ENCODE measurements at regions not wholly inside any gene's neighbourhood (a gene's known extent, or its start where the extent isn't known, plus 50 kb on each side); places are given as distances from the start of the nearest gene placed in this dataset.

DNA sequence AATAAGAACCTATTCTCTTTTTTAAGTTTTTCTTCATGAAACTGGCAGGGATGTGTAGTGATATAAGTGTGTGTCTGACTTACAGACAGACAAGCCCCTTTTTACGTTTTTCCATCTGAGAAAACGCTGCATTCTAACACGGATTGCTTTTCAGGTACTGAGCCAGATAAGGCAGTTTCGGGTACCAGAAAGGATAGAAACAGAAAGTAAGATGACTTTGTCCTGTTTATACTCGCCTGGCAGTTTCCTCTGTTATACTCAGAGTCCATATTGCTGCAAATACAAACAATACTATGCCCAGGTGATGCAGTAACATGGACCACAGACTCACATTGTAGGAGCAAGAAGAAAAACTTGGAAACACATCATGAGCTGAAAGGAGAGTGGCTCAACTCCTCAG, 2320.6 kb upstream of the AGA start:
- ATAC-seq (no peak), DNase-seq (no peak)
- no peaks in the 10 kb centered on the region for H3K27me3 ChIP-seq
- H3K9me3 ChIP-seq: peaks cover 0 to 8% (median 0%) of the 10 kb centered on the region in 12 donors
- no peaks in the 10 kb centered on the region for H3K4me1 ChIP-seq
- no peak for TF ChIP-seq POLR2A (IDR thresholded peaks at IDR 0.05)
- TF ChIP-seq, protein P1, sequence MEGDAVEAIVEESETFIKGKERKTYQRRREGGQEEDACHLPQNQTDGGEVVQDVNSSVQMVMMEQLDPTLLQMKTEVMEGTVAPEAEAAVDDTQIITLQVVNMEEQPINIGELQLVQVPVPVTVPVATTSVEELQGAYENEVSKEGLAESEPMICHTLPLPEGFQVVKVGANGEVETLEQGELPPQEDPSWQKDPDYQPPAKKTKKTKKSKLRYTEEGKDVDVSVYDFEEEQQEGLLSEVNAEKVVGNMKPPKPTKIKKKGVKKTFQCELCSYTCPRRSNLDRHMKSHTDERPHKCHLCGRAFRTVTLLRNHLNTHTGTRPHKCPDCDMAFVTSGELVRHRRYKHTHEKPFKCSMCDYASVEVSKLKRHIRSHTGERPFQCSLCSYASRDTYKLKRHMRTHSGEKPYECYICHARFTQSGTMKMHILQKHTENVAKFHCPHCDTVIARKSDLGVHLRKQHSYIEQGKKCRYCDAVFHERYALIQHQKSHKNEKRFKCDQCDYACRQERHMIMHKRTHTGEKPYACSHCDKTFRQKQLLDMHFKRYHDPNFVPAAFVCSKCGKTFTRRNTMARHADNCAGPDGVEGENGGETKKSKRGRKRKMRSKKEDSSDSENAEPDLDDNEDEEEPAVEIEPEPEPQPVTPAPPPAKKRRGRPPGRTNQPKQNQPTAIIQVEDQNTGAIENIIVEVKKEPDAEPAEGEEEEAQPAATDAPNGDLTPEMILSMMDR (IDR thresholded peaks at IDR 0.05): no peak
- intact Hi-C loops (cut with DNase I): no loop called here
- H3K27ac ChIP-seq: no peak overlapping the region
- WGBS, 4 donors: 73 to 79% (median 76%) methylated on average over 5 of the region's 5 CpGs
- H3K4me3 ChIP-seq: no peak overlapping the region
- H3K36me3 ChIP-seq: no peaks in the 10 kb centered on the region

DNA sequence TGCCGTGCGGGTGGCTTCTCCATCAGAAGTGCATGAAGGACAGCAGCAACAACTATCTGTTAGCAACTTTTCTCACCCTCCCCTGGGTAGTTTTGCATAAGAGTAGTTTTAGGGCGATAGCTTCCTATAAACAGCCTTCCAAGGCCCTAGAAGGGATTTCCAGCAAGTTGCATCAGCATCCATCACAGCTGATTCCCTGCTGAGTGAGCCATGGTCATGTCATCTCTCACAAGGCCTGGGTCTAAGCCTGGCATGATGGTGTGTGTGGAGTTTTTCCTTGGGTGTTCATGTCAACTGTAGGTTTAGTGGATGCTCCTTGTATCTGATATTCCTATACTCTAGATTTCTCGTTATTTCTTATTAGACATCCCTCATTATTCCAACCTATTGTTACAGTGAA, 2324.7 kb upstream of the AGA start:
- Histone ChIP-seq H3K9me3 (peaks cover 0 to 8% (median 0%) of the 10 kb centered on the region in 12 donors), H3K27me3 (no peaks in the 10 kb centered on the region), H3K36me3 (no peaks in the 10 kb centered on the region), H3K4me3 (no peak overlapping the region), H3K27ac (no peak overlapping the region), H3K4me1 (no peaks in the 10 kb centered on the region)
- WGBS, 4 donors: 56 to 72% (median 69%) methylated on average over 4 of the region's 4 CpGs
- ATAC-seq (no peak), DNase-seq (no peak)
- intact Hi-C loops (cut with DNase I): no loop called here
- TF ChIP-seq, protein P1 (IDR thresholded peaks at IDR 0.05): no peak
- TF ChIP-seq POLR2A (IDR thresholded peaks at IDR 0.05): no peak

- 84 to 89% (median 87%) methylated on average over 3 of the region's 3 CpGs for WGBS, 4 donors
- intact Hi-C loops (cut with DNase I): no loop called here
- TF ChIP-seq, protein P1 (IDR thresholded peaks at IDR 0.05): no peak
- TF ChIP-seq POLR2A (IDR thresholded peaks at IDR 0.05): no peak
- H3K27me3 ChIP-seq: no peaks in the 10 kb centered on the region
- no peak overlapping the region for H3K4me3 ChIP-seq
- H3K27ac ChIP-seq: no peak overlapping the region
- DNase-seq (no peak), ATAC-seq (no peak)
- peaks cover 0 to 8% (median 0%) of the 10 kb centered on the region in 12 donors for H3K9me3 ChIP-seq
- no peaks in the 10 kb centered on the region for H3K4me1 ChIP-seq
- H3K36me3 ChIP-seq: no peaks in the 10 kb centered on the region
Observed at GRCh38 chr4:179768996-179769395, 2326.8 kb upstream of the AGA start.

DNA sequence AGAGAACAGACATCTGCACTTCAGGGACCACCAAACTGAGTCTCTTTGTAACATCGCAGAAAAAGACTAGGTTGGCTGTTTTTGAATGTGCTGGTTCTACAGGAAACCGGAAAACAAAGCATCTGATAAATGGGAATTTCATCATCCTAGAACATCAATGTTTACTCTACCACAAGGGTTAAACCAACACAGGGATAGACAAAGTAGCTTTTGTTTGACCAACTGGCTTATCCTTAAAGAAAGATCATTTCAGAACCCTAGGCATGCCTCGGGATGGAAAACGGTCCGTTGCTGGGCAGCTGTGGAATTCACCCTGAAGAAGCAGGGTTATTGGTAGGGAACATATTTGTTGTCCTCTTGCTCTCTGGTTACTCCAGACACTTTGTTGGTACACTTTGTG, 2355.5 kb upstream of the AGA start:
- Histone ChIP-seq H3K27ac (no peak overlapping the region), H3K4me3 (no peak overlapping the region), H3K9me3 (peaks cover 0 to 4% (median 0%) of the 10 kb centered on the region in 12 donors), H3K36me3 (no peaks in the 10 kb centered on the region), H3K27me3 (no peaks in the 10 kb centered on the region), H3K4me1 (no peaks in the 10 kb centered on the region)
- TF ChIP-seq POLR2A (IDR thresholded peaks at IDR 0.05): no peak
- TF ChIP-seq, protein P1 (IDR thresholded peaks at IDR 0.05): no peak
- 80 to 89% (median 84%) methylated on average over 5 of the region's 5 CpGs for WGBS, 4 donors
- intact Hi-C loops (cut with DNase I): no loop called here
- ATAC-seq (no peak), DNase-seq (no peak)

Measured in heart left ventricle (tissue), 16 donors.